Tongue (tissue), 1 donor: ENCODE measurements at regions not wholly inside any gene's neighbourhood (a gene's known extent, or its start where the extent isn't known, plus 50 kb on each side); places are given as distances from the start of the nearest gene placed in this dataset.

Experiments used
- DNase-seq: peaks from one replicate; pipeline ENCODE4 v3.0.0-alpha.2; 2015

GRCh38 chr18:45119876-45120275 is 439.2 kb downstream of the SETBP1 start:
- no peak for DNase-seq

- no peak for DNase-seq
Observed at GRCh38 chr18:45121146-45121545, 440.5 kb downstream of the SETBP1 start.

DNA sequence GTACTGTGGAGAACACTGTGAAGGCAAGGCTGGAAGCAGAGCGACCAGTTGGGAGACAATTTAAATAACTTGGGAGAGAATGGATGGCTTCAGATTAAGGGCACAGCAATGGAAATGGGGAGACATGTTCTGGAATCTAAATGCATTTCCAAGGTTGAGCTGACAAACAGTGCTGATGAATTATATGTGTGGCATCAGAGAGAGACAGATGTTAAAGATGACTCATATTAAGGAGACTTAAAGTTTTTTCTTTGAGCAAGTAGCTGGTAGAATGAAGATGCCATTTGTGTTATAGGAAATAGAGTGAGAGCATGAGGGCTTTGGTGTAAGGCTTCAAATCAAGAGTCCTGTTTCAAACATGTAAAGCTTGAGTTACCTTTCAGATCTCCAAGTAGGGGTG is 441.8 kb downstream of the SETBP1 start:
- DNase-seq = no peak

GRCh38 chr18:45127405-45127804 is 446.7 kb downstream of the SETBP1 start:
- no peak for DNase-seq

- DNase-seq = no peak
Observed at GRCh38 chr18:45133276-45133675, 452.6 kb downstream of the SETBP1 start.

DNA sequence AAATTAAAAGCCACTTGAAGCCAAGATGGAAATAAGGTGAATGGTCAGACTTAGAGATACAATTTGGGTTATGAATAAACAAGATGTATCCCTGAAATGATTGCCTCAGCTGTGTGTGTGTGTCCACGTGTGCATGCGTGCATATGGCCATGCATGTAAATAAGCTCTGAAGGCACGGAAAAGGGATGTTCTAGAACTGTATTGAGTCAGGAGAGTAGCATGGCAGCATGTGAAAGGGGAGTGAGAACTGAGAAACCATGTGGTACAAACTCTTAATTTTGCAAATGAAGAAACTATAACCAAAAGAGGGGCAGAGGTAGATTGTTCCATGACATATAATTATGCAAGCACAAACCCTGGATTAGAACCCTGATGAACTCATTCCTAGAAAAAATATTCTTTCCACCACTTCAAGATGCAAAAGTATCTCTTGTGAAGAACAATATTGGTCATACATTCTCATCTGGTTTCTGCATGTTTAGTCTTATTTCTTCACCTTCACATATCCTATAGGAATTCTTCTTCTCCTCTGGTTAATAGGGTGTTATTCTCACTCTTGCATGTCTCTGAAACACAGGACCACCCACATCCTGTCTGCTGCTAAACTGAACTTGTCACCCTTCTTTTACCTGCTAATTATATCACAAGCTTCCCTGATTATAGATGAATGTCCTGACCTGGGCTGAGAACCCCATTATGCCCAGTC is 455.8 kb downstream of the SETBP1 start:
- DNase-seq = no peak

GRCh38 chr18:45137087-45137419 is 456.4 kb downstream of the SETBP1 start:
- no peak for DNase-seq

DNA sequence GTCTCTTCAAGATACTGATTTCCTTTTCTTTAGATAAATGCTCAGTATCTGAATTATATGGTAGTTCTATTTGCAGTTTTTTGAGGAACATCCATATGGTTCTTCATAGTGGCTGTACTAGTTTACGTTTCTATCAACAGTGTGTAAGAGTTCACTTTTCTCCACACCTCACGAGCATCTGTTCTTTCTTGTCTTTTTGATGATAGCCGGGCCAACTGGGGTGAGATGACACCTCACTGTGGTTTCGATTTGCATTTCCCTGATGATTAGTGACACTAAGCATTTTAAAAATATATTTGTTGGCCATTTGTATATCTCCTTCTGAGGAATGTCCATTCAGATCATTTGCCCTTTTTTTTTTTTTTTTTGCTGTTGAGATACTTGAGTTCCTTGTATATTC is 458.8 kb downstream of the SETBP1 start:
- no peak for DNase-seq

- no peak for DNase-seq
Observed at GRCh38 chr18:45142868-45143267, 462.2 kb downstream of the SETBP1 start.

GRCh38 chr18:45149712-45150111 is 465.6 kb upstream of the SLC14A2 start:
- DNase-seq = no peak

DNA sequence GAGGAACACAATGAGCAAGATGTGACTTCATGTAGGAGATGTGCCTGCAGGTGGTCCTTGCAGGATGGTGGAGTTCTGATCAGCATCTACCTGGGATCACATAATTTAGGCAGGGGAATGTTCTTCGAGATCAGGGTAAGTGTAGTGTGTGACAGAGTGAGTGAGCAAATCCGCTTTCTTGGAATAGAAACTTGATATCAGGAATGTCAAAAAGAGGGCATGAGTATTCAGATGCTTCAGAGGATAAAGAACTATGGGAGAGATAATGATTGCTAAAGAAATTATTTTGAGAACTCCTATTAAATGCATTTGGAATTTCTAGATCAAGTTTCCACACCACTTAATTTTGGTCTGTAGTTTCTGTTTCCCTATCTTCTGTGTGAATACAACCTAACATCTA is 463.6 kb upstream of the SLC14A2 start:
- no peak for DNase-seq

GRCh38 chr18:45155526-45155925 is 459.8 kb upstream of the SLC14A2 start:
- DNase-seq = no peak

DNA sequence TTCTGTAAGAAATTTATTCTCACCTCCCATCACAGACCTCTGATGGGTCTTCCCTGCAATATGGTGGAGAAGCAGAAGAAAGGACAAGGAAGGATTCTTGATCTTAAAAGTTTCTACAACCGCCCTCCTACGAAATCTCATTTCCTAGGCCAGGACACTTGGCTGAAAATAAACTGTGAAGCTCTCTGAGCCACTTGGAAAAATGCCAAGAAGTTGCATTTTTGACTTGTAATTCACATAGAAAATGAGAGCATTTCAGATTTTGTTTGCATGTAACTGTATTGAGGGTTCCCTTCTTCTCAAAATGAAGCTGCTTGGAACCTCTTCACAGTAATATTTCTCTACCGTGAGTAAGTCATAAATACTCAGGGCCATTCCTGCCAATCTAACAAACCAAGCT is 458.3 kb upstream of the SLC14A2 start:
- DNase-seq = peak; percentile 33

- DNase-seq = no peak
Observed at GRCh38 chr18:45157576-45157975, 457.7 kb upstream of the SLC14A2 start.

GRCh38 chr18:45161850-45162249 is 453.4 kb upstream of the SLC14A2 start:
- no peak for DNase-seq

GRCh38 chr18:45163871-45164270 is 451.4 kb upstream of the SLC14A2 start:
- DNase-seq = peak; percentile 6

- no peak for DNase-seq
Observed at GRCh38 chr18:45164551-45164950, 450.7 kb upstream of the SLC14A2 start.

GRCh38 chr18:45165176-45165713 is 450.0 kb upstream of the SLC14A2 start:
- DNase-seq = no peak

- DNase-seq = peak; percentile 6
Observed at GRCh38 chr18:45165871-45166270, 449.4 kb upstream of the SLC14A2 start.

- no peak for DNase-seq
Observed at GRCh38 chr18:45166341-45166835, 448.9 kb upstream of the SLC14A2 start.

GRCh38 chr18:45166836-45167551 is 448.3 kb upstream of the SLC14A2 start:
- DNase-seq = no peak

DNA sequence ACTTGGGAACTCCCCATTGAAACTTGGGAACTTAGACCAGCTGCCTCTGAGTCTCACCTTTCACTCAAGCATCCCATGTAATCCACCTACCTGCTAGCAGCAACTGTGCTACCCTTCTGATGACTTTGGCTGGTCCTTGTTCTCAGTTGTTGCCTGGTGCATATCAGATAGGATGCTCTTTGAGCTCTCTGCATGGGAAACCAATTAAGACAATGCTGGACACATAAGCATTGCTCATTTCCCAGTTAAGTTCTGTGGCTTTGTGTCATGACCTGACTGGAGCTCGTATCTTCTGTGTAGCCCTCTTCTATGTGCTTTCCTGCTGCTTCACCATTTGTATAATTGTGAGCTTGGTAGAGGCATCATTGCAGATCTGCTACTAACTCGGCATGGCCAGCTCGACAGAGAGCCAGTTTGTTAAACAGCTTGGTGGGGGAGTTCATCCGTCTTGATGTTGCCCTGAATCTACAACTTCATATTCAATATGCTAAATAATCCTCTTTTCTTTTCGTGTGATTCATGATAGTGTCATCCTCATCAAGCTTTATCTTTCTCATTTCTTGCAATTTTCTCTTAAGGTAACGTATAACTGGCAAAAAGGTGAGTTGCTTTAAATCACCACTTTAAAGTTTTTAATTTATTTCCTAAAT is 447.5 kb upstream of the SLC14A2 start:
- no peak for DNase-seq
